Amygdala (tissue), 56 donors: ENCODE measurements at regions not wholly inside any gene's neighbourhood (a gene's known extent, or its start where the extent isn't known, plus 50 kb on each side); places are given as distances from the start of the nearest gene placed in this dataset.
"Not testable (repeated sequence)": the region's sequence is repeated elsewhere in the genome, so short reads cannot be mapped to it uniquely, and the experiment has no call there.

ENCODE experiments used
- DNase-seq, 56 donors: peaks; one replicate each; lab custom pipeline; 2025; lab: John Stamatoyannopoulos, UW

GRCh38 chr1:71345491-71345890 is 264.7 kb upstream of the ZRANB2 start:
- DNase-seq = no peak

GRCh38 chr1:71343686-71344416 is 263.0 kb upstream of the ZRANB2 start:
- no peak for DNase-seq

- no peak for DNase-seq
Observed at GRCh38 chr1:71339238-71339637, 258.4 kb upstream of the ZRANB2 start.

- DNase-seq = no peak
Observed at GRCh38 chr1:71330991-71331390, 250.2 kb upstream of the ZRANB2 start.

GRCh38 chr1:71324671-71325267 is 243.9 kb upstream of the ZRANB2 start:
- DNase-seq = no peak

- no peak for DNase-seq
Observed at GRCh38 chr1:71312545-71312944, 231.7 kb upstream of the ZRANB2 start.

GRCh38 chr1:71311376-71311775 is 230.5 kb upstream of the ZRANB2 start:
- no peak for DNase-seq

GRCh38 chr1:71307451-71307850 is 226.6 kb upstream of the ZRANB2 start:
- no peak for DNase-seq

- no peak for DNase-seq
Observed at GRCh38 chr1:71304125-71304524, 223.3 kb upstream of the ZRANB2 start.

GRCh38 chr1:71303617-71304041 is 222.8 kb upstream of the ZRANB2 start:
- no peak for DNase-seq

- DNase-seq = no peak
Observed at GRCh38 chr1:71298633-71299032, 217.8 kb upstream of the ZRANB2 start.

GRCh38 chr1:71296551-71297134 is 215.8 kb upstream of the ZRANB2 start:
- no peak for DNase-seq

GRCh38 chr1:71295350-71295749 is 214.5 kb upstream of the ZRANB2 start:
- DNase-seq = no peak

GRCh38 chr1:71294178-71294577 is 213.3 kb upstream of the ZRANB2 start:
- DNase-seq = no peak

GRCh38 chr1:71292203-71292602 is 211.4 kb upstream of the ZRANB2 start:
- no peak for DNase-seq

GRCh38 chr1:71290506-71291237 is 209.8 kb upstream of the ZRANB2 start:
- not testable (repeated sequence) for DNase-seq

GRCh38 chr1:71285529-71285928 is 204.7 kb upstream of the ZRANB2 start:
- DNase-seq = no peak

- DNase-seq = no peak
Observed at GRCh38 chr1:71276466-71276865, 195.6 kb upstream of the ZRANB2 start.

- DNase-seq = no peak
Observed at GRCh38 chr1:71273334-71273733, 192.5 kb upstream of the ZRANB2 start.

GRCh38 chr1:71270394-71270915 is 189.6 kb upstream of the ZRANB2 start:
- no peak for DNase-seq

- DNase-seq = no peak
Observed at GRCh38 chr1:71269818-71270217, 189.0 kb upstream of the ZRANB2 start.
